Activated CD4-positive, CD25-positive, alpha-beta regulatory T cell treated with anti-CD3 and anti-CD28 coated beads, Interleukin-2, amount 50 U/mL, for 24 hours (primary cell): ENCODE measurements at regions not wholly inside any gene's neighbourhood (a gene's known extent, or its start where the extent isn't known, plus 50 kb on each side); places are given as distances from the start of the nearest gene placed in this dataset.

Source experiments
- ATAC-seq, 2 donors: fragments of 150-1000 bp; cut with Tn5 transposase; one replicate each; pipeline ENCODE4 v1.10.0; 2021; ENCODE audit warnings: mild to moderate bottlenecking in 1 of 2, moderate library complexity in 1 of 2

DNA sequence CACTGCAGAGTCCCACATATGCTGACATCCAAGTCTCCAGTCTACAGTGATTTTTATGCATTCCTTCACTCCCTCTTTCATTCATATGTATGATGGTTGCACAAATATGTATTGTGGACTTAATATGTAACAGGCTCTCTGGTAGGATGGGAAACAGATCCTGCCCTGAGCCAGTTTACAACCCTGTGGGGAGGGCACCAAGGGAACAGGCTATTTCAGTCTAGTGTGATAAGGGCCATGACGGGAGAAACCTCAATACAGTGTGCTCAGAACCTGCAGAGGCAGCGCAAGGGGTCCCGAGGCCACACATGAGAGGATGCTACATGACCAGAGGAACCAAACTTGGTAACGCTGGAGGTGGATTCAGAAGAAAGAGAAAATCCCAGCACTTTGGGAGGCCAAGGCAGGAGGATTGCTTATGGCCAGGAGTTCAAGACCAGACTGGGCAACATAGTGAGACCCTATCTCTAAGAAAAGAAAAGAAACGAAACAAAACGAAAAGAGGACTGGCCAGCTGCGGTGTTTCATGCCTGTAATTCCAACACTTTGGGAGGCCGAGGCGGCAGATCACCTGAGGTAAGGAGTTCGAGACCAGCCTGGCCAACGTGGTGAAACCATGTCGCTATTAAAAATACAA is 249.8 kb upstream of the JARID2 start:
- ATAC-seq = no peak

DNA sequence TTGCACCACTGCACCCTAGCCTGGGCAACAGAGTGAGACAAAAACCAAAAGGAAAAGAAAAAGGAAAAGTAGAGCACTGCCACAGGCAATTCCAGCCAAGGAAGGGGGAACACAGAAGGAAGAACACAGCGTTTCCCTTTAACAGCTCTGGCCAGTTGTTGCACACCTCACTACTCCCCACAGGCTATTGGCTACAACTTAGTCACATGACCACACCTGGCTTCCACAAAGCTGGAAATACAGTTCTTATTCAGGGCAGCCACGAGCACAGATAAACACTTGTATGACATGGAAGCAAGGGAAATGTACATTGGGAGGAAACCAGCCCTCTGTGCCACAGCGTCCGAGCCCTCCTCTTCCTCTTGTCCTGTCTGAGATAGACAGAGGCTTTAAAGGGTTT is 249.0 kb upstream of the JARID2 start:
- no peak for ATAC-seq

DNA sequence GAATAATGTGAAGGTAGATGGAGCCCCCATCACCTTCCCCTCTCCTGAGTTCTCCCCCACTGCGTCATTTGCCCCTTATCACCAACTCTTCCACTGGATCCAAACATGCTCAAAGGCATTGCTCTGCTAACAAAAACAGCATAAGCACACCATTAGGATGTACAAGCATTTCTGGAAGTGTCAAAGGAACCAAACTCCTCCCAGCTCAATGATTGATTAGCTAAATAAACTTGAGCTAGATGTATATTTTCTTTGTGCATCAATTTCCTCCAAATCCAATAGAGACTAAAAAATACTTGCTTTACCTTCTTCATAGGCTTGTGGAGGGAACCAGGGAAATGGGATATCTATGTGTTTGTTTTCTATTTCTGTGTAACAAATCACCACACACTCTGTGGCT is 248.4 kb upstream of the JARID2 start:
- ATAC-seq = no peak

DNA sequence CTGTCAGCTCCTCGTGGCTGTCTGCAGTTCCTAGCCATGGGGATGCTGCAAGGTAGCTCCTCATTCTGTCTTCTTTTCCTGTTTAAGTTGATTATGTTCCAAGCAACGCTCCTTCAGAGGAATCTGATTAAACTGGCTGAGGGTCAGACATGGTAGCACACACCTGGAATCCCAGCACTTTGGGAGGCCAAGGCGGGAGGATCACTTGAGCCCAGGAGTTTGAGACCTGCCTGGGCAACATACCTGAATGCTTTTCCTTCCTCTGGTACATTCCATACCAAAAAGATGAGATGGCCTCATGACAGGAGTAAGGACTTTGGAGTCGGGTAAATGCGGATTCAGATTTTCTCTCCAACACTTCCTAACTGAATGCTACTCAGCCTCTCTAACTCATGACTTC is 246.8 kb upstream of the JARID2 start:
- no peak for ATAC-seq

DNA sequence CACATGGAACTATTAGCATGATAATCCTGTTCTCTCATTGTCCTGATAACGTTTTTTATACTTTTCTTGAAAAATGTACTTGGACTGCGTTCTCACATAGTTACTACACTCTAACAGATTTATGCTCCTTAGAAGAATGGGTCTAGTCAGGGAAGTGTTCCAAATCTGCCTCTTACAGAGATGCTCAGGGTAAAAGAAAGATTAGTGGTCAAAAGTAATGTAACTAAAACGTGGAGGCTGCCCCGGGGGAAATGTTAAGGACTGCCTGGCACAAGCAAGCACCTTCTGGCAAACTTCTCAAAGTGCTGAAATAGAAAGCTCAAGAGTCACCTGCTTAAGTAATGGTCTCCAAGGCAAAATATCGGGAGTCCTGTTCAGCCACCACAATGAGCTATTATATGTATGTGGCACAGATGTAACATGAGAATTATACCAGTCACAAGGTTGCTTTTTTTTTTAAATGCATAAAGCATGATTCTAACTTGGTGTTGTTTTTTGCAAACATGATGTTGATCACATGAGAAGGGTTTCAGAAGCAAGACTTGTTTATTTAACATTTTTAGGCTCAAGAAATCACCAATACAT is 244.5 kb upstream of the JARID2 start:
- ATAC-seq = no peak

GRCh38 chr6:15008269-15008668 is 237.6 kb upstream of the JARID2 start:
- no peak for ATAC-seq

- ATAC-seq = no peak
Measured at GRCh38 chr6:15014958-15015357, 230.9 kb upstream of the JARID2 start.

DNA sequence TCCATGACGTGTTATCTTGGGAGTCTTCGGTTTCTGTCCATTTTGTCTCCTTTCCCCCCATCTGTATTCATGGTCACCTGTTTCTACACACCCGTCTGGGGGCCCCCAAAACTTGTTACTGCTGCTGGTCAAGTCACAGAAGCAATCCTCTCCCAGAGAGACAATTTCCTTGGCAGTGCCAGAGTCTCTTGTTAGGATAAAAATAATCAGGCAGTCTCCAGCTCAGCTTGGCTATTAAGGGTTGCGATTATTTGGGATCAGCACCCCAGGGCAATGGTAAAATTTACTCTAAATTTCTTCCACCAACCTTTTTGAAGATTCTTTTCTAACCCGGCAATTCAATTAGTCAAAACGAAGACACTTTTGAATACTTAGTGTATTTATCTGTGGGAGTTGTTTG is 229.1 kb upstream of the JARID2 start:
- ATAC-seq = no peak

DNA sequence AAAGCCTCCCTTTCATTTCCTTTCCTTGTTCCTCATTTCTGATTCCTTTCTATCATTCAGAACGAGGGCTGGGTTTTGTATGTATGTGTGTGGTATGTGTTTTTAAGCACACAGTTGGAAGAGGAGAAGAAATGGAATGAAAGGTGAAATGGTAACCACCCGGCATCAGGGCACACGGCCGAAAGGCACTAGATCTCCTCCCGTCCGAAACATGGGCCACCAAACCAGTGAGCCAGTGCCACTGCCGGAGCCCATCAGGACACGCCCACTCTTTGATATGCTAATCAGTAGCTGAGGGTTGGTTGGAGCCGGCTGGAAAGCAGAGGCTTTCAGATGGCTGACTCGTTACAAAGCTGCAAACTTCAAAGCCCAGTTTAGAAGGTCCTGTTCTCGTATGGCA is 228.6 kb upstream of the JARID2 start:
- no peak for ATAC-seq

- ATAC-seq = no peak
Measured at GRCh38 chr6:15017803-15018202, 228.1 kb upstream of the JARID2 start.

GRCh38 chr6:15020119-15020770 is 225.6 kb upstream of the JARID2 start:
- no peak for ATAC-seq

GRCh38 chr6:15021074-15021473 is 224.8 kb upstream of the JARID2 start:
- ATAC-seq = no peak

GRCh38 chr6:15023018-15023417 is 222.9 kb upstream of the JARID2 start:
- peak; percentile 3 to 7 for ATAC-seq

GRCh38 chr6:15023448-15023847 is 222.4 kb upstream of the JARID2 start:
- peak; percentile 97 to 98 for ATAC-seq

- ATAC-seq = no peak
Measured at GRCh38 chr6:15025446-15025845, 220.4 kb upstream of the JARID2 start.

GRCh38 chr6:15026832-15027231 is 219.0 kb upstream of the JARID2 start:
- no peak for ATAC-seq

DNA sequence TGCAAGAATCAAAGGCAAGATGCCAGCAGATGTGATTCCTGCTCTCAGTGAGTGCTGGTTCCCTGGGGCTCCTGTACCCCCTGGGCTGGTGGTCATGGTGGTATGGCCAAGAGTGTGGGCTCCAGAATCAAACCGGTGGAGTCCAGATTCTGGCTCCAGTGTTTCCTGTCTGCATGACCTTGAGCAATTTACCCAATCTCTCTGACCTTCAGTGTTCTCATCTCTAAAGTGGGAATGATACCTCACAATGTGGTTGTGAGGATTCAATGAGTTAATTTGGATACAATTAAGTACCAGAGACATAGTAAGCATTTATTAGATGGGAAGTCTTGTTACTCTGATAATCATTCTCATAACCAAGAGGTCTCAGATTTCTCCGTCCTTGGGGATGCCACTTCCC is 218.4 kb upstream of the JARID2 start:
- ATAC-seq = no peak

GRCh38 chr6:15032015-15032414 is 213.9 kb upstream of the JARID2 start:
- ATAC-seq = no peak

- ATAC-seq = no peak
Measured at GRCh38 chr6:15033850-15034203, 212.0 kb upstream of the JARID2 start.

GRCh38 chr6:15036690-15037245 is 209.1 kb upstream of the JARID2 start:
- no peak for ATAC-seq

GRCh38 chr6:15037253-15037652 is 208.6 kb upstream of the JARID2 start:
- no peak for ATAC-seq

GRCh38 chr6:15038013-15038791 is 207.7 kb upstream of the JARID2 start:
- no peak for ATAC-seq

- no peak for ATAC-seq
Measured at GRCh38 chr6:15039136-15039535, 206.7 kb upstream of the JARID2 start.

DNA sequence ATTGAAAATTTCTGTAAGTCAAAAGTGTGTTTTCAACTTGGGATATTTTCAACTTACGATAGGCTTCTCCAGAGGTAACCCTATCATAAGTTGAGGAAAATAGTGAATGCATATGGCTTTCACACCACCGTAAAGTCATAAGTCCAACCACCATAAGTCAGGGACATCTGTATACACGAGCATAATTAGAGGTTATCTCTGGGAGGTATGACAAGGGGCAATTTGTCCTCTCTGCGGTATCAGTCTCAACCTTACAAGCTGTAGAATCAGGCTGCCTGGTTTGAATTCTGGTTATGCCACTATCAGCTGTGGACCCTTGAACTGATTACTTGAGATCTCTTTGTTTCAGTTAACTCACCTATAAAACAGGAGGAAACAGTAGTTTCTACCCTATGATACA is 202.9 kb upstream of the JARID2 start:
- ATAC-seq = no peak
